ENCODE measurements at regions not wholly inside any gene's neighbourhood (a gene's known extent, or its start where the extent isn't known, plus 50 kb on each side); places are given as distances from the start of the nearest gene placed in this dataset.

DNA sequence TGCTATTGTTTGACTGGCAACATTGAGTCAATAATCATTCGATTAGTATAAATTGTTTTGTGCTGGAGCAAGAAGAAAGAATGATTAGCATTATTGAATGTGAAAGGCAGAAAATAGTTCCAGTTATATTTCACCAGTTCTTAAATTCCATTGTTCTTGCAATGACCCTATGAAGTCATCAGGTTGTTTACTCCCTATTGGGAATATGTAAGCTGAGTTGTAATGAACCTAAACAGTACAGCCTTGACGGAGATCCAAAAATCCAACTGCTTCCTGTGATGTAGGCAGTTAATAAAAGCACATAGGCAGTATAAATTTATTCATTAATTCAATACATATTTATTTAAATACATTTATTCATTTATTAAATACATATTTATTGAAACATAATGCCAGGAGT, 947.5 kb downstream of the PCDH7 start (continued):
- TF ChIP-seq YY1 (IDR thresholded peaks at IDR 0.05; ENCODE audit: extremely low read depth, insufficient replicate concordance, low read depth, low read length): no peak
- no peak for TF ChIP-seq TCF7L2 (IDR thresholded peaks at IDR 0.05; ENCODE audit: borderline replicate concordance, extremely low read depth, insufficient read depth, insufficient read length)
- no peak for TF ChIP-seq FOSL1 (IDR thresholded peaks at IDR 0.05; ENCODE audit: low read depth)
- TF ChIP-seq SRF (IDR thresholded peaks at IDR 0.05; ENCODE audit: low read depth): no peak
- no peak for TF ChIP-seq EZH2 (IDR thresholded peaks at IDR 0.05)
- TF ChIP-seq, protein P1, sequence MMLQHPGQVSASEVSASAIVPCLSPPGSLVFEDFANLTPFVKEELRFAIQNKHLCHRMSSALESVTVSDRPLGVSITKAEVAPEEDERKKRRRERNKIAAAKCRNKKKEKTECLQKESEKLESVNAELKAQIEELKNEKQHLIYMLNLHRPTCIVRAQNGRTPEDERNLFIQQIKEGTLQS (IDR thresholded peaks at IDR 0.05): no peak

DNA sequence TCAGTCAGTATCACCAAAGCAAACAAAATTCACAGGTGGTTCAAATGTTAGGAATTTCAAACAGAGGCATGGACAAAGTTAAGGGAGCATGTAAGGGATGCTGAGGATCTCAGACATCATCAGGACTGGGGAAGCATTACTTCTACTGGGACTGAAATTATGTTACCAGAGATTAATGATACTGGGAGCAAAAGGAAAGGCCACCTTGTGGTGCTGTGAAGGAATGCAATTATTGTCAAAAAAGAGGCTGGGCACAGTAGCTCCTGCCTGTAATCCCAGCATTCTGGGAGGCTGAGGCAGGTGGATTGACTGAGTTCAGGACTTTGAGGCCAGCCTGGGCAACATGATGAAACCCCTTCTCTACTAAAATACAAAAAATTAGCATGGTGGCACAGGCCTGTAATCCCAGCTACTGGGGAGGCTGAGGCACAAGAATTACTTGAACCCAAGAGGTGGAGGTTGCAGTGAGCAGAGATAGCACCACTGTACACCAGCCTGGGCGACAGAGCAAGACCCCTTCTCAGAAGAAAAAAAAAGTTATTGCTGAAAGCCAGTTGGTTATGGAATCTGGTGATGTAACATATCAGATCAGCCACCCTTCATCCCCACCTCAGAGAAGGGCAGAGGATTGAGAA, 954.3 kb downstream of the PCDH7 start:
- TF ChIP-seq ELF1 (IDR thresholded peaks at IDR 0.05; ENCODE audit: borderline replicate concordance, low read depth) (no peak), RAD21 (IDR thresholded peaks at IDR 0.05; ENCODE audit: low read depth) (peak; percentile 62)
- TF ChIP-seq, protein P2, sequence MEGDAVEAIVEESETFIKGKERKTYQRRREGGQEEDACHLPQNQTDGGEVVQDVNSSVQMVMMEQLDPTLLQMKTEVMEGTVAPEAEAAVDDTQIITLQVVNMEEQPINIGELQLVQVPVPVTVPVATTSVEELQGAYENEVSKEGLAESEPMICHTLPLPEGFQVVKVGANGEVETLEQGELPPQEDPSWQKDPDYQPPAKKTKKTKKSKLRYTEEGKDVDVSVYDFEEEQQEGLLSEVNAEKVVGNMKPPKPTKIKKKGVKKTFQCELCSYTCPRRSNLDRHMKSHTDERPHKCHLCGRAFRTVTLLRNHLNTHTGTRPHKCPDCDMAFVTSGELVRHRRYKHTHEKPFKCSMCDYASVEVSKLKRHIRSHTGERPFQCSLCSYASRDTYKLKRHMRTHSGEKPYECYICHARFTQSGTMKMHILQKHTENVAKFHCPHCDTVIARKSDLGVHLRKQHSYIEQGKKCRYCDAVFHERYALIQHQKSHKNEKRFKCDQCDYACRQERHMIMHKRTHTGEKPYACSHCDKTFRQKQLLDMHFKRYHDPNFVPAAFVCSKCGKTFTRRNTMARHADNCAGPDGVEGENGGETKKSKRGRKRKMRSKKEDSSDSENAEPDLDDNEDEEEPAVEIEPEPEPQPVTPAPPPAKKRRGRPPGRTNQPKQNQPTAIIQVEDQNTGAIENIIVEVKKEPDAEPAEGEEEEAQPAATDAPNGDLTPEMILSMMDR (IDR thresholded peaks at IDR 0.05 in 2 of 3, conservative IDR thresholded peaks at IDR 0.05 in 1 of 3; ENCODE audit: borderline replicate concordance in 1 of 3, insufficient read depth in 1 of 3, low read depth in 2 of 3, low read length in 2 of 3): peak in 2 of 3 experiments; percentile 60 to 64; a peak in 4 of 6 replicates
- BruUV-seq (replicated peaks): no TSS peak
- Histone ChIP-seq H3K9me2 (ENCODE audit: insufficient read depth) (no peaks in the 10 kb centered on the region), H3K79me2 (ENCODE audit: insufficient read depth, low read length) (no peaks in the 10 kb centered on the region), H4K20me1 (ENCODE audit: insufficient read depth) (no peaks in the 10 kb centered on the region), H3K4me3 (replicated peaks in 1 of 2; ENCODE audit: low read depth in 1 of 2, low read length in 2 of 2) (no peak overlapping the region), H3K9ac (ENCODE audit: low read length) (no peak overlapping the region), H3K36me3 (ENCODE audit: control insufficient read depth in 1 of 2, insufficient read depth in 2 of 2, low read length in 2 of 2) (no peaks in the 10 kb centered on the region), H3K4me2 (ENCODE audit: low read length) (no peak overlapping the region), H3K27ac (ENCODE audit: low read depth, low read length) (no peak overlapping the region), H3K27me3 (ENCODE audit: insufficient read depth, low read length) (no peaks in the 10 kb centered on the region), H3K9me3 (ENCODE audit: control insufficient read depth in 1 of 2, insufficient read depth in 1 of 2, low read depth in 1 of 2, low read length in 2 of 2) (no peaks in the 10 kb centered on the region), H2AFZ (ENCODE audit: low read depth, low read length, poor library complexity, severe bottlenecking) (peak overlapping the region; percentile 65), H3K4me1 (ENCODE audit: control insufficient read depth in 1 of 2, insufficient read depth in 2 of 2, low read length in 2 of 2) (no peaks in the 10 kb centered on the region)
- ChIA-PET CTCF (interaction anchor here (0.8 to 1.9 kb wide), 5 partner anchors 9 to 306 kb away, joined by 3 to 4 read pairs (median 3); no protein-coding TSS in a partner anchor), POLR2A (no interaction called here), RAD21 (ENCODE audit: low non-redundant PET in 1 of 2, low total read pairs in 2 of 2, uncharacterized antibody in 2 of 2, unreplicated experiment in 2 of 2) (no interaction called here)
- peak; percentile 23 for DNase-seq (ENCODE audit: low read depth, low spot score)
- peak; percentile 87 for ATAC-seq
- intact Hi-C loops (cut with micrococcal nuclease): loop anchor here (2.0 to 10.0 kb wide), 3 partner anchors 304 to 960 kb away; no protein-coding TSS in a partner anchor

Measured in HCT116 (cell line).